ENCODE measurements at regions not wholly inside any gene's neighbourhood (a gene's known extent, or its start where the extent isn't known, plus 50 kb on each side); places are given as distances from the start of the nearest gene placed in this dataset.

DNA sequence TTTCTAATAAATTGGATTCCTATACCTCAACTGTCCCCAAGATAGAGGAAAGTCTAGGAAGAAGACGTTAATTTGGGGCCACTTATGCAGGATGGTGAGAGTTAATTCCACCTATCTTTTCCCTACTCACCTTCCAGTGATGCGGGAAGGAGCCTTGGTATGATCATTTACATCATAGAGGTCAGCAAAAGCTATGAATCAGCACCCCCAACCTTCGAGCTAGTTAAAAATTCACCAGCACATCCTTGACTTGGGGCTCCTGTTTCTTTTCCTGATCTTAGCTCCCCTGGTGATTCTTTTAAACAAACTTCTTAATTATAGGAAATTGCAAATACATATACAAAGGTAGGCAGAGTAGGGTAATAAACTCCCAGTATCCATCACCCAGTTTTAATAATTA is 366.6 kb downstream of the SOX2 start:
- no peak for DNase-seq (ENCODE audit: low read depth)

GRCh38 chr3:182078929-182079328 is 367.2 kb downstream of the SOX2 start:
- no peak for DNase-seq (ENCODE audit: low read depth)

DNA sequence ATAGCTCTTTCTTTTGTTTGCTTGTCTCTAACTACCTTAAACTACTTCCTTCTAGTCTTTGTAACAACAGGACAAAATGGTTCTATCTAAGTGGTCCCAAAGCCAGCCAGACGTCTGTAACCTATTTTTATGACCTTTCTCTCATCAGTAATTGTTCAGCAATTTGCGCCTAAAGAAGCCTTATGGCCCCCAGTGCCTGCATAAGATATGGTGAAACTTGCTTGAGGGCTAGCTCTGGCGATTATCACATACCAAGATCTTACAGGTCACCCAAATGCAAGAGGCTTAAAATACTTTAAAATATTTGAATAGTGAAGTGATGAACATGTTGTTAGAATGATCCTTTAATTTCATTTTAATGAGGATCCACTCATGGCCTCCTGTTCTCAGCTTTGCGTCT is 369.4 kb downstream of the SOX2 start:
- no peak for DNase-seq (ENCODE audit: low read depth)

GRCh38 chr3:182083112-182083511 is 371.4 kb downstream of the SOX2 start:
- peak; percentile 5 for DNase-seq (ENCODE audit: low read depth)

DNA sequence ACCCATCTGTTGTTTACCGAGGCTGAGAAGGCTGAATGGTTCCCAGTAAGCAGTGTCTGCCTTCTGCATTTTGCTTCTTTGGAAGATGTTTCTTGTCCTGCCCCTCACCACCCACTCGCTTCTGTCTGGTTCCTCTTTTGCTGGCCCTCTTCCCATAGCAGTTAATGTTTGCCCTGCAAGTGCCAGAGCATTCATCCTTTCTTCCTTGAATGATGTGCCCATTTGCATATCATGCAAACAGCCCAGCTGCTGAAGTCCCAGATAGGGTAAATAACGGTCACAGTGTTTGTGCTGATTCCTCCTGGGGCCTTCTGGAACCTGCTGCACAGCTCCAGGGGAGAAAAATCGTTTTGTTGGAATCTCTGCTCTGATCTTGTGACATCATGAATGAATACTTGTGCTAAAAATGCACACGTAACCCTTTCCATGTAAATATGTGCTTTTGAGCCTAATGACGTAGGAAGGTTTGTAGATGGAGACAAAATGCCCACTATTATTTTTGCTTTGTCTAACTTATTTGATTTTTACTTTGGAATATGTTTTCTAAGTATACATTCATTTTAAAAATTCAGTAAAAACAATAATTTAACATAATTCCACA is 381.0 kb downstream of the SOX2 start:
- DNase-seq (ENCODE audit: low read depth), result no peak

DNA sequence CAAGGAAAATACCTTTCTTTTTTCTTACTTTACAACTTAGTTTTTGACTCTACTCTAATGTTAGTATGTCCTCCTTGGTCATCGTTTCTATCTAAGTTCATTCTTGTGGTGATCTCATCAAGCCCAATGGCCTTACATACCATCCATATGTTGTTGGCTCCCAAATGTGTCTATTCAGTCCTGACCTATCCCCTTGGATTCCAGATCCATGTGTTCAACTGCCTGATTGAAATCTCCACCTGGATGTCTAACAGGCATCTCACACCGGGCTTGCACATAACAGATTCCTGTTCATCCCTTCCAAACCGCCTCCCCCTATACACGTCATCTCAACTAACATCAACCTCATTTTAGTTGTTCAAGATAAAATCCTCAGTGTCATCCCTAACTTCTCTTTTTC is 382.6 kb downstream of the SOX2 start:
- DNase-seq (ENCODE audit: low read depth), result no peak

GRCh38 chr3:182104881-182105280 is 393.2 kb downstream of the SOX2 start:
- DNase-seq (ENCODE audit: low read depth), result no peak

DNA sequence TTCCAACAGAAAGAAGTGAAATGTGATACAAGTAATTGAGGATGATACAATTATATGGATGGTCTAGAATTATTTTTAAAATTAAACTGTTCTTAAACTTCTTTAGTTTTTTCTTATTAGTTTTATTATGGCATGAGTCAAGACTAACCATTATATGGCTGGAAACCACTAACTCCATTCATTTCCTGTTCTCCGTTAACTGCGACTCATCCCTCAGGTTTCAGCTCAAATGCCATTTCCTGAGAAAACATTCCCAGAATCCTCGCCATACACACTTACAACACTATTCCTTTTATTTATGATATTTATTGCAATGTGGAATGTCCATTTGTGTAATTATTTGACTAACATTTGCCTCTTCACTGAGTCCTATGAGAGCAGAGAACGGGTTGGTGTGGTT is 394.1 kb downstream of the SOX2 start:
- DNase-seq (ENCODE audit: low read depth), result no peak

DNA sequence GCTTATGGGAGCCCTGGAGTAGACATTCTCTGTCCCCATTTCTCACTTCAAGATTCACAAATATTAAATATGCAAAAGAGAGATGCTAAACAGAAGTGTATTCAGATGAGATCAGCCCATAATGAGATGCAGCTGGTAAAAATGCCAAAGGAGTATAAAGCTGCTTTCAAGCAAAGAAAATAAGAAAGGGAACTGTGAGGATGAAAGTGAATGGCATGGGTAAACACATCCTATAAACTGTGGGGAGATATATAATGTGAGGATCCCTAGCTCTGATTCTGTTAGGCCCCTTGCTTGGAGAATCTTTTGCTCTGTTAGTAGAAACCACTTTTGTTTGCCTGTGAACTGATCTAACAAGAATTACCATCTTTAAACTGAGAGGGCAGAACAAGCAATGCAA is 396.6 kb downstream of the SOX2 start:
- DNase-seq (ENCODE audit: low read depth), result no peak

DNA sequence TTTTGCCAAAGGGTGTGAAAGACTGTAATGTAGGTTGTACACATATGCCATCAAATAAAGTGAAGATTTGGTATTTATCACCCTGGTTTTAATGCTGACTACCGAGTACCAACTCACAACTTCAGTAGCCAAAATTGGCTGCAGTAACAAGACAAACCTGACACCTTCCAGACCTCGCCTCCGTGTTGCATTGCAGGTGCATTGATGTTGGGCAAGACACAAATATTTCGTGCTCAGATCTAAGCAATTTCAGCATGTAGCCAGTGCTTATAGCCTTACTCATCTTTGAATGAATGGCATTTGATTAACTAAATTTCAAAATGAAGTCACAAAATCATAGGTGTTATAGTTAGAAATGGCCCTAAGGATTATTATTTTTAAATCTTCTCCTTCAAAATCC is 400.2 kb downstream of the SOX2 start:
- no peak for DNase-seq (ENCODE audit: low read depth)

GRCh38 chr3:182115328-182116015 is 403.7 kb downstream of the SOX2 start:
- no peak for DNase-seq (ENCODE audit: low read depth)

- no peak for DNase-seq (ENCODE audit: low read depth)
Measured at GRCh38 chr3:182116386-182116785, 404.7 kb downstream of the SOX2 start.

GRCh38 chr3:182117131-182117530 is 405.4 kb downstream of the SOX2 start:
- DNase-seq (ENCODE audit: low read depth), result no peak

DNA sequence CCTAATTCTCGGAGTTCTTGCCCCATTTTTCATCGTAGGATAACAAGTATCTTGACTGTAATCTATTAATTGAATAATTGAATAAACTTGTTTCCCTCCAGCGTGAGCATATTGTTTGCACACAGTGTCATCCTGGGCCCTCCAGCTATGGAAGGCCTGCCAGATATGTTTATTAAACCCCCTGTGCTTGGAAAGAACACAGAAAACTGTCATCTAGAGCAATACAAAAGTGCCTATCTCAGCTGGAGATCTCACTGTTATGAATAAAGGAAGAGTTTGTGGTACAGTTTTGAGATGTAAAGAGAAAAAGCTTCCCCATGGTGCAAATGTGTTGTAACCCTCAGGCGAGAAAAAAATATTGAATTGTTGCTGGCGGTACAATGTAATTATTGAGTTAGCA is 405.9 kb downstream of the SOX2 start:
- DNase-seq (ENCODE audit: low read depth), result no peak

- peak; percentile 50 for DNase-seq (ENCODE audit: low read depth)
Measured at GRCh38 chr3:182118066-182118465, 406.3 kb downstream of the SOX2 start.

DNA sequence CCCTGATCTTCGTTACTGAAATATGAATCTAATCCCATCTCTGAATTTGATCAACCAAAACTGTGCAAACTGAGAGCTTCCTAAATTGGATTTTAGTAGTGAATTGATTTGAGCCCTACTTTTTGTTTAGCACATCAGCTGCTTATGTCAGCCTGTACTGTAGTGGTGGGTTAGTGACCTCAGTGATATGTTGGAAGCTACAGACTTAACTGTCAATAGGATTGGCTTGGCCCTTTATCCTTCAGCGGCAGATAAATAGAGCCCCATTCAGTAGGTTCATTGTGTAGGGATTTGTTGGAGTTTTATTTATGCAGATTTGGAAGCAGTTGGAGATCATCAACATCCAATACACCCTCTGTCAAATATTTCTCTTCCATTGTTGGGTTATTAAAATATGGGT is 409.7 kb downstream of the SOX2 start:
- DNase-seq (ENCODE audit: low read depth), result no peak

DNA sequence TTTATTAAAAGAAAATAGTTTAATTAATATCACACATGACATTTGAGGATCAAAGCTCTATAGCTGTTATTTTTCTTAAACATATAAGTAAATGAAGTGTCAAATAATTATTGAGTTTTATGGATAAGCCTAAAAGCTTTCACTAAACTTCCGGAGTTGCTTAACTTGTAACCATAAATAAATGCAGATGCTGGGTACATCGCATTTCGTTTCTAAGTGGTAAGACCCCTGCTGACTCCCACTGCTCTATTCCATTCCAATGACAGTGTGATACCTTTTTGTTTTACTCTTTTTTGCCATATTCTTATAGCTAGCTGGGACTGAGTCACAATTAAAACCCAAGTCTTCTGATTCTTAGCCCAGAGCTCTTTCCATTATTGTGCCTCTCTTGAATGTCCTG is 411.1 kb downstream of the SOX2 start:
- no peak for DNase-seq (ENCODE audit: low read depth)

DNA sequence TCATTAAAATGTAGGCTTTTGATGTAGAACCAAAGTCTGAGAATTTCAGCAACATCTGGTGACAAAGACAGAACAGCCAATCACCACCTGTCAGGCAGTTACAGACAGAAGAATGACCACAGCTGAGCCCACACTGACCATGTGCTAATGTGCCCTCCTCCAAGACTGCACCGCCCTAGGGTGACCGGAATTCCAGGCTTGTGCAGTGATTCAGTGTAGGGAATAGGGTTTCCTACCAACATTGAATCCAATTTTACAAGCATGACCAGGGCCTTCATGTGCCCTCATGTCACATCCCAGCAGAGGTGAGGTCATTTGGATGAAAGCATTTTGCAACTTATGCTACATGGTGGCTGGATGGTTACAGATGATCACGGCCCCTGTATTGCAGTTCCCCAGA is 412.5 kb downstream of the SOX2 start:
- DNase-seq (ENCODE audit: low read depth), result no peak

DNA sequence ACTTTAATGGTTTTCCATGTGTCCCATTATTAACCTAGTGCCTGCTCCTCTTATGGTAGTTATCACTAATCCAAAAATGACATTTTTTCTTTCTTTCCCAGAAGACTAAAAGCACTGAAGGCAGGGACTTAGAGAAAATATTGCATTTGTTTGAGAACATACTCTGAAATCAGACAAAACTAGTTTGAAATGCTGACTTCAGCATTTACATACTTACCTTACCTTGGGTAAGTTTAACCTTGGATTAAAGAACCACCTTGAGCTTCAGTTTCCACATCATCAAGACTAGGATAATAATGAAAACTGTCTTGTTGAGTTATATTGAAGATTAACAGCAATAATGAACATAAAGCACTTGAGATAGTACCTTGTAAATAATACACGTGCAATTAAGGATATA is 413.0 kb downstream of the SOX2 start:
- DNase-seq (ENCODE audit: low read depth), result no peak

GRCh38 chr3:182129740-182130139 is 418.0 kb downstream of the SOX2 start:
- DNase-seq (ENCODE audit: low read depth), result no peak

DNA sequence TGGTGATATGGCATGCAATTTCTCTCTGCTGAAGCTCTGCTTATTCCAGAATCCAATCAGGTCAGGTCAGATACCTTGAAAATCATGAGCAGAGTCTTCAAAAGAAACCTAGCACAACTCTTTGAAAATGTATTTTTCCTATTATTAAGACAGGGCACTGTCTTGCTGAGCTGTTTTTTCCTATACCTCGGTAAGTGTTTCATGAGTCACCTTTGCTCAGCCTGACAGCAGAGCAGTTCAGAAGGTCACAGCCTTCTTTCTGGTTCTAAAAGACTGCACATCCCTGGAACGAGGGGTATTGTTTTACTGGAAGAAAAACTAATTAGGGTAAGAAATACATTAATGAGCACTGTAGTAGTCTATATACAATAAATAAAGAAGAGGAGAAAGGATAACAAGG is 422.0 kb downstream of the SOX2 start:
- no peak for DNase-seq (ENCODE audit: low read depth)

DNA sequence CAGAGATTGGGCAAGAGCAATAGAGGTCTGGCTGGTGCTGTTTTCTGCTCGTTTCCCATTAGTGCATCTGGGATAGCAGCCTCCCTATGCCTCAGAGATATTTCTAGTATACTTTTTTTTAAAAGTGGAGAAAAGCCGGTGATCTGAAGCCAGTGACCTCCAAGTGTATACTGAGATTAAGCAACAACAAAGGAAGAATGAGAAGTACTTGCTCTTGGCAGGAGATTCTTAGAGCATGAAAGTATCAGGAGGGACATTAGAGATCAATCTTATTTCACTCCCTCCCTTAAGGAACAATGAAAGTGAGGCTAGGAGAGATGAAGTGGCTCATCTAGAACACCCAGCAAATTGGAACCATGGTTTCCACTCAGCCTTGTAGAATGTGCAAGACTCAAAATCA is 423.3 kb downstream of the SOX2 start:
- no peak for DNase-seq (ENCODE audit: low read depth)

- no peak for DNase-seq (ENCODE audit: low read depth)
Measured at GRCh38 chr3:182136008-182136910, 424.5 kb downstream of the SOX2 start.
